ENCODE measurements at regions not wholly inside any gene's neighbourhood (a gene's known extent, or its start where the extent isn't known, plus 50 kb on each side); places are given as distances from the start of the nearest gene placed in this dataset.
"Not testable (repeated sequence)": the region's sequence is repeated elsewhere in the genome, so short reads cannot be mapped to it uniquely, and the experiment has no call there.

DNA sequence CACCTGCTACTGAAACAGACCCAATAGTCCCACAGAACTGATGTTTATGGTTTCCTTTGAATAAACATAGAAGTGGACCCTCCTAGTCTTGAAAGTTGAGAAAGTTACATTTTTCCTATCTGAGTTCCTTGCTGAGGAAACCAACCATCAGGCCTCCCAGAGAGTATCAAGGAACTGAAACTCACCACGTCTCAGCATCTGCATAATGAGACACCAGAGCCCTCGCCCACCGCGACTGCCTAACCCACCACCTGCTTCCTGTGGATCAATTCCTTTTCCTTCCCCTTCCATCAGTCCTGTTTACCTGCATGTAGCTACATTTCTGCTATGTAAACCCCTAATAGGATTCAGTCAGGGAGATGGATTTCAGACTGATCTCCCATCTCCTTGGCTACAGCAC, 443.2 kb upstream of the TMEM132C start:
- no peak for DNase-seq

DNA sequence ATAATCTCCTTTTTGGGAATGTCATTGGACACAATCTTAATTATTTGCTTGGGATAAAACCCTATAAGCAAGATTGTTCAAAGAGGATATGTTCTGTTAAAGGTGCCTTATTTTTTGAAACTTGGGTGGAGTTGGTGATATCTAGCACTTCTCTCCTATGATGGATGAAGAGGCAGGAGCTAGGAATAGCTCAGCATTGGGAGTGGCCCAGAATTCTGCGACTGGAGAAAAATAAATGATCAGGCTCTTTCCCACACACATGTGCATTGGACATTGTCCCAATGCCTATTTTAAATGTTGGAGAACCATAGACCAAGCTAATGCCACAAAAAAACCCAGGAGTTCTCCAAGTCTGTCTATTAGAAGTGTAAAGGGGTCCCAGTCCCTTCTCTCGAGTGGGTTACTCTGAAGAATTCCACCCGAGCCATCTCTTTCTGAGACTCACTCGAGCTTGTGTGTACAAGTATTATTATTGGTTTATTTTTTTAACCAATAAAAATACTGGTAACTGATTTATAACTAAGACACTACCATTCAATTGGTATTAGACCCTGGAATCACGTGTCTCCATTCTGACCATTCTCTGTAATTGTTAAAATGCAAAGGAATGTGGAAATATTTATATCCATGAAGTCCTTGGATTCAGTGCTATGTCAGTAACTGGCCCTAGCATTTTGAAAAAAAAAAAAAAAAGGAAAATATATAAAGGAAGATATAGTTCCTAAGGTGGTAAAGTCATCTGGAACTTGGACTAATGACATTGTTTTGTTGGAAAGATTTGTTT, 437.5 kb upstream of the TMEM132C start:
- no peak for DNase-seq

DNA sequence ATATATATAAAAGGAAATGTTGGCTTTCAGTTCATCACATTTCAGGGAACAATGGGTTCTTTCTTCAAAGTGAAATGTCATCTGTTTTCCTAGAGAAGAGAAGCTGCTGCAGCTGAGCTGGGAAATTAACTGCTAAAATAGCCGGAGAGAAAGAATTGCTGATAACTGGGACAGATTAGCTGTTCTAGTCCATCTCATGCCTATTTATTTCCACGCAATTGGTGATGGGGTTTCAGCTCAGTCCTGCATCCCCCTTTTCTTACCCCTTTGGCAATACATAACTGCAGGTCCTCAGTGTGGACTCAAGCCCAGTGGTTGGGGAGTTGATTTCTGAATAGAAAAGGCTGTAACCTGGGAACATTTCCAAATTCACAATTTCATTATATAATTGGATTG, 436.9 kb upstream of the TMEM132C start:
- DNase-seq: no peak

DNA sequence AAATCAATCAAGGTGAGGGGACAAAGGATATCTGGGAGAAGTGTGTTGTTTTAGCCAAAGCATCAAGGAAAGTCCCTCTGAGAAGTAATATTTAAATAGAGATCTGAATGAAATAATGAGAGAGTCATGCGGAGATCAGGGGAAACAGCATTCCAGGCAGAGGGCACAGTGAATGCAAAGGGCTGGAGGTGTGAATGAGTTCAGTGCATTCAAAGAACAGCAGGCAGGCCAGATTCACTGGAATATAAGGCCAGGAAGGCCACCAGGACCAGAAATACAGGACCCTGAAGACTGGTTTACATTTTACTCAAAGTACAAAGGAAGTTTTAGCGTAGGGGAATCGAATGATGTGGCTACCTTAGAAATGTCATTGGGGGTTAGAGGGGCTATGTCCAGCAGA, 436.2 kb upstream of the TMEM132C start:
- no peak for DNase-seq

DNA sequence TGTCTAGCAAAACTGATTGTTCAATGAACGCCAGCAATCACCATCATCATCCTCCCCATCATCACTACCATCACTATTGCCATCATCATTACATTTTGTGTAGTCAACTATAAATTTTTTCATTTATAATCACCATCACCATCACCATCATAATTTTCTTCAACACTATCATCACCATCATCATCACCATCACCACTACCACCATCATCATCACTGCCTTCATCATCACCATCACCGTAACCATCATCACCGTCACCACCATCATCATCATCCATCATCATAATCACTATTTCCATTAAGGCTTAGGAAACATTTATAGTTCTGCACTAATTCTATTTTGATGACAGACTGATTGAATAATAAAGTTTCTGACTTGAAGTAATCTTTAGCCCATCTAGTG, 434.8 kb upstream of the TMEM132C start:
- DNase-seq: no peak

DNA sequence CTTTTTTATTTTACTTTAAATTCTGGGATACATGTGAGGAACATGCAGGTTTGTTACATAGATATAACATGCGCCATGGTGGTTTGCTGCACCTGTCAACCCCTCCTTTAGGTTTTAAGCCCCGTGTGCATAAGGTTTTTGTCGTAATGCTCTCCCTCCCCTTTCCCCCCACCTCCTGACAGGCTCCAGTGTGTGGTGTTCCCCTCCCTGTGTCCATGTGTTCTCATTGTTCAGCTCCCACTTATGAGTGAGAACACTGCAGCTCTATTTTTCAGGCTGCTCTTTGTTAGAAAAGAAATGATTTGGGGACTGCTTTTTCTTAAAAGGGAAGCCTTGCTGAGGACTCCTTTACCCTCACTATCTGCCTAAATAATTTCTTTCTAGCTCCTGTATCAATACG, 430.2 kb upstream of the TMEM132C start:
- not testable (repeated sequence) for DNase-seq

DNA sequence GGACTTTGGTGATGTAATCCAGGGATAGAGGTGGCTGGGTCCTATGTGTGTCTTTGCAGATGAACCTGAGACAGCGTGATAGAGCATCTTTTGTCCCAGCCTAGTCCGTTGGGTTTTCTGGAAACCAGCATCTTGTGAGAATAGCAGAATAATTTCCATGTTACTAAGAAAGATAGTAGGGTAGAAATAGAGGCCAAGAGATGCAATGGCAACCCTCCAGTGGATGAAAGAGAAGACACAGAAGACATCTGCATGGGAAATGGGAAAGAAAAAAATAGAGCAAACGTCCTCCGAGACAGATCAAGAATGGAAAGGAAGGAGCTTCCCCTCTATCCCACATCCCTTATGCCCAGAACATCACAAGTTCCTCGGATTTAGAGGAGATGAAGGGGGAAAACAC, 409.3 kb upstream of the TMEM132C start:
- no peak for DNase-seq

DNA sequence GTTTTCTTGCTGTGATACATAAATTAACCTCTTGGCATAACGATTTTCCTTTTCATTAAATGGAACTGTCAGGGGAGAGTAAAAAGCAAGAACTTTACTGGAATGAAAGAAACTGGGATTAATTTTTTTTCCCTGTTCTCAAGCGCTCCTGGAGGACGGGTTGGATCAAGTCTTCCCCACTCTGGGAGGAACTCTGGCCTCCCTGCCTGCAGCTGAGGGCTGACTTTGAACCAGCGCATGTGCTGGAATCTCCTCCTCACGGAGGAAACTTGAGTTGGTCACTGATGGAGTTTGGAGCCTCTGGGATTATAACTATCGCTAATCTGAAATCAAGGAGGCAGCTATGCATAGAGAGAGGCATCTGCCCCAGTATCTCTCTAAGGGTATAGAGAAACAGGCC, 406.4 kb upstream of the TMEM132C start:
- DNase-seq: no peak

DNA sequence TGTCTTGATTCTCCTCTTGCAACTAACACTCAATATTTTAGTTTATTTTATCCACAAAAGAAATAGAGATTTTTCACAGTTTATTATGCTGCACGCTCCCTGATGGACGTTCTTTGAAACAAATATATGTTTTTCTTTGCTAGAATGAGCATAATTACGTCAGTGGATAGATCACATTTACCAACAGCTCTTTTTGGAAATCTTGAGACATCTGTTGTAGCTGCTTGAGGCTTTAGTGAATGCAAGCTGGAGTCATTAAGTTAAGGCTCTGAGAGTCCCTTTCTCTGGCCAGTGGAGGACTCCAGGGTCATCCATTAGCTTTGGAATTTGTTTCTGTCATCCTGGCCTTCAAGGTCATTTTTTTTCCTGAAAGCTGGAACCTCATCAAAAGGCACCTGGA, 405.6 kb upstream of the TMEM132C start:
- DNase-seq: no peak

DNA sequence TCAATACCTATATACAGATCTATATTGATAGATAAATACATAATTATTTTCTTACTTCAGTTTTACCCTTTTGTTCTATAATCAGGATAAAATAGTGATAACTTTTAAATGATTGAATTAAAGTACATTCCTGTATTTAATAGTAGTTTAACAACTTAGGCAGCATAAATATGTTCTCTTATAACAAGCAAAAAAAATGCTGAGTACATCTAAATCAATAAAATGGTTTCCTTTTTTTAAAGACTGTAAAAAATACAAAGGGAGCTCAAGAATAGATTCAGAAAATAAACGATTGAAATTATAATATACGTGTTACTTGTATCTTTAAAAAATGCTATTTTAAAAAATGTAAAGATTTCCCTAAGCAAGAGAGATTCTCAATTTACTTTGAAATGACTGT, 393.7 kb upstream of the TMEM132C start:
- DNase-seq: no peak

DNA sequence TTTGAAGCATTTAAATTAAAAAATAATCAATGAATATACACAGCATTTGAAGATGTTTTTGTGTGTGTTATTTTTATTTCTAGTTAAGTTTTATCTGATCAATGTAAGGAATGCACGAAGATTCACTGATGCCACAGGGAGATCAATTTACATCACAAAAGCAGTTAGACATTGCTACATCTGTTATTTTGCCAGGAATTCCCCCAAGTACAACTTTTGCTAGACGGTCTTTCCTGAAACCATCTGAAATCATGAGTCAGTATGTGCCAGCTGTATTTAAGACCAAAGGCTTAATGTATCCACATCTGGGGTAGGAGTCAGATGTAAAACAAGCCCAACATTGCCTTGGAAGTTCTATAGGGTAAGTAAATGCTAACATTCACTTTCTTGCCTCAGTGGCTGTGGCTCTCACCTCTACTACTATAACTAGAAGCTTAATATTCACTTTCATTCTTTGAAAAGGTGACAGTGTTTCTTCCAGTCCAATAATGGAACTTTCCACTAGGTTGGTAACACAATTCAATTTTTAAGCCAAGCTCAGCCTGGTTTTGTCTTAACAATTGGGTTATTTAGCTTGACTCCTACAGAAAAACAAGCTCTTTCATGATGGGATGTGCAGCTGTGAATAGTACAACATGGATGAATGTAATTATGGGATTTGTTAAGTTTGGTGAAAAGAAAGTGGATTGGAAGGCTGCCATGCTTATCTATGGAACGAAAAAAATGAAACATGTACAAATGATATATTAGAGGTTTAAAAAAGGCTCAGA, 385.4 kb upstream of the TMEM132C start:
- no peak for DNase-seq

DNA sequence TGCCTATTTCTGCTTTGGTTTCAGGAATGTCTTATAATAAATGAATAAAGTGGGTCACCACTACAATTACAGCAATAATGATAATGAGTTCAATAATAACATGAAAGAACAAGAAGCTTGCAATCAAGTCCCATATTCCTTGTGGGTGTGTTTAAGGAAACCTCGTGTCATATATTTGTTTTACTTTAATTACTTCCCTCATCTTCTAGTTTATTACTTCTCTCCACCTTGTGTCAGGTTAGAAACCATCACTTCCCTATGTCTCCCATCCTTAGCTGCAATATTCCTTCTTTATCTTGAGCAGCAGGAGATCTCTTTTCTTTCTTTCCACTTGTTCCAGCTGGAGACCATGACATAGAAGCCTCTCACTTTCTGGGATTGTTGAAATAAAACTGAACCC, 384.0 kb upstream of the TMEM132C start:
- DNase-seq: no peak

DNA sequence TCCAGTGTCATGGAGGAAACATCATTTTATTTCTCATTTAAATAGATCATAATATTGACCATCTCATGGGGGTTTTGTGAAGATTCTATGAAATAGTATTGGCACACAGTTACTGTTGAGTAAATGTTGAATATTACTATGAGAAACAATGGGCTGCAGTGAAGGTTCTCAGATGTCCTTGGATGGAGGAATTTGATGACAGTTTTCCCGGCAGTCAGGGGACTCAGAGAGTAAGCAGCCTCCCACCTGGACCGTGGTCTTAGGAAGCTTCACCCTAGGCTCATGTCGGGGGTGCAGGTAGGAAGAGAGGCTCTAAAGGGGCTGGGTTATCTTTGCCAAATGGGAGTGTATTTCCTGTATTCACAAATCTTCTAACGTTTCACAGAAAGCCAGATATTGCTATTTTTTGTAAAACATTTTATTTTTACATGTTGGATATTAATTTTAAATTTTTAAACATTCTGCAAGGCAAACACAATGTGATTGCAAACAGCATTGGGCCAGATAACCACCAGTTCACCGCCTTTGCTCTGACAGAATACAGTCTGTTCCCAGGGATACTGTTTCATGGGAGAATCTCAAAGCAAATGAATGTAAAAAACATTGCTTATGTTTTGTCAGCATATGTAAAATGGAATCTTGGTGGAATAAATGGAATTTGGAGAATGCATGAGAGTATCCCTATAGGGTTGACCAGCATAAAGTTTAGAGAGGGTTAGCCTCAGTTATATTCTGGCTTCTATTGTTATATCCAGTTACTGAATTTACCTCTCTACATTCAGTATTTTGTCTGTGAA, 380.8 kb upstream of the TMEM132C start:
- DNase-seq: no peak

DNA sequence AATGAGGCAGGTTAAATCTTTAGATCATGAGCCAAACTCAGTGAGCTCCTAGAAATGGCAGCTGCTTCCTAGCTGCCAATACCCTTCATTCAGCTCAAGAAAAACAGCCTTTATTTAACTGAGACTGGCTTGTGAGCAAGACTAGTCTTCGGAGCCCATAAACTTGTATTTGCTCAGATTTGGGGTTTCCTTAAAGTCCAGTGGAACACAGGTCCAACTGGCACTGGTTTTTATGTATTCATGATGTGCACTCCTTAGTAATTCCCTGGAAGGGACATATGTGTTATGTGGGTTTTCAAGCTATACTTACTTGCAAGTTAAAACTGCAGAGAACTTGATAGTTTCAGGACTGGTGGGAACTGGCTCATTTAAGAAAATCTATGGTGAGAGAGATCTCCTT, 380.1 kb upstream of the TMEM132C start:
- no peak for DNase-seq

DNA sequence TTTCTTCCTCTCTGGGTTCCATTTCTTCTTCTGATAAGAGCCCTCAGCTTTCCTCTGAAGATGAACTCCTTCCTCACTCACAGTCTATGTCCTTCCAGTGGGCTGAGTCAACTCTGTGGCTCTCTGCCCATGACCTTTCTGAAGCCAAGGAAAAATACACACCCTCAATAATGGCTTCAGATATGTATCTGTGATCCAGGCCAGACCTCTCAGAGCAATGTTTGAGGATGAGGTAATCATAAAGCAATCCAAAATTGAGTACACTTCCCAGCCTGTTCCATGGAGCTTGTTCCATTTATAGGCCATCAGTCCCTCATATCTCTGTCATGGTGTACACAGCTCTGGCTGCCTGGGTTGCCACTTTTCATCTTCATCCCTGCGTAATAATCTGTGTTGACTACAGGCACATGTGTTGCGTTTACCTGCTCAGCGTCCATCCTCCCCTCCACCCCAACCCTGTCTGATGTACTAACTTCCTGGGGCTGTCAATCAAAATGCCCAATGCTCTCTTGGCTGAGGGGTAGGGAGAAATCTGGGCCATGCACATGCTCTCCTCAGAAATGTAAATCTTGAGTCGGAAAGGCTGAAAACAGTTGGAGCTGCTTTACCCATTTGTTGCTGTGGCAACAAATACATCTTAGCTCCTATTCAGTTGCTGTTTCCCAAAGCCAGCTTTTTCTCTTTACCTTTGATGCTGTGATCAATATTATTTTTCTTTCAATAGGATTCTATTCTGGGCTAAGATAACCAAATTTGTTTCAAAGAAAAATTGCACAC, 377.8 kb upstream of the TMEM132C start:
- DNase-seq: no peak

DNA sequence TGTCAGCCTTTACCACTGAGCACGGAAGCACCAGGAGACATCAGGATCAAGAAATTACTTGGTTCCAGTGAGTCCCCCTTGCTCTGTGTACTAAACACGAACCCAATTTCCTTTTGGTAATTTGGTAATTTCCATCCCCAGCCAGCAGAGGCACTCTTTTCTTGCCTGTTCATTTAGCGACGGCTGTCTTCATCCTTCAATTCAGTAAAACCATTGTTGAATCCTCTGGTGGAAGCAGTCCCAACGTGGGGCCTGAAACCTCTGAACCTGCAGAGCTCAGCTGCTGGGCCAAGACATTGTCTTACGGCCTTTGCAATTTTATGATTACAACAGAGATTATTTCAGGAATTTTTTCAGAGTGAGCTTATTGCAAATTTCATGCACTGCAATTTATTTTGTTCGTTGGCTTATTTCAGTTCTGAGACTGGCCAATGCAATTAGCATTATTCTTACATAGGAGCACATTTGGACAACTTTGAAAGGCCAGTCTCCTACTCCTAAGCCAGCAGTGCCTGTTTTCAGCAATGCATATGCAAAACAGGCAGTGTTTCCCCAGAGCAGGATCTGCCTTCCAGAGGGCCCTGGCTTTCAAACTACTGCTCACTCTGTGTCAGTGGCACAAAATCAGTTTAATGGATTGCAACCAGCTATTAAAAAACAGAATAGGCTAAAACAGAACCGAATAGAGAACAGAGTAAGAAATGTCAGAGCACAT, 372.9 kb upstream of the TMEM132C start:
- no peak for DNase-seq

DNA sequence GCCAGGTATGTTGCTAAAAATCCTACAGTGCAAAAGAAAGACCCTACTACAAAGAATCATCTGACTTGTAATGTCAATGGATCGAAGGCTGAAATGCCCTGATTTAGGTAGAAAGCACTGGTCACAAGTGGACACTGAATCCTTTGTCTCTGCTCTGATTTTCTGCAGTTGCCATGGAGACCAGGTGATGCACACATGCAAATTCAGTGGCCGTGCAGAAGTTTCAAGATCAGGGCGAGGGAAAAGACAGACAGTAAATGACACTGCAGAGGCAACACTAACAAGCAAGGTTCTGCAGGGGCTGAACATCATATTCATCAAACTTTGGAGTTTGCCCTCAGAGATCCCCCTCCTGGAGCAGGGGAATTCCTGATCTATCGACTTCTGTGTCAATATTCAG, 370.3 kb upstream of the TMEM132C start:
- DNase-seq: no peak

DNA sequence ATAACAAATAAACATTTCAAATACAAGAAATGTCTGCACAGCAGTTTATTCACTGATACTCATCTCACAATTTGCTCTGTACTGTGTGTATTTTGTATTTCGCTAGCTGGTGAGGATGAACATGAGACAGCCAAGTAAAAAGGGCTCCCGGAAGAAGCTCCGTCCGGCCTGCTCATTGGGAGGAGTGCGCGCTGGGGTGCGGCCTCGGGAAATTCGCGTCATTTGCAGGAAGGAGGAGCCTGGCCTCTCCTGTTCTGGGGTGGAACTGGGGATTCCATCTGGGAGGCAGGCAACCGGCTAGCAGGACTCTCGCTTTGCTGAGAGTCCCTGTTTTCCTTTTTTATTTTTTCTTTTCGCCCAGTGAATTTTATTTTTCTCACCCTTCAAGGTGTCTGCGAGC, 368.4 kb upstream of the TMEM132C start:
- DNase-seq: no peak

DNA sequence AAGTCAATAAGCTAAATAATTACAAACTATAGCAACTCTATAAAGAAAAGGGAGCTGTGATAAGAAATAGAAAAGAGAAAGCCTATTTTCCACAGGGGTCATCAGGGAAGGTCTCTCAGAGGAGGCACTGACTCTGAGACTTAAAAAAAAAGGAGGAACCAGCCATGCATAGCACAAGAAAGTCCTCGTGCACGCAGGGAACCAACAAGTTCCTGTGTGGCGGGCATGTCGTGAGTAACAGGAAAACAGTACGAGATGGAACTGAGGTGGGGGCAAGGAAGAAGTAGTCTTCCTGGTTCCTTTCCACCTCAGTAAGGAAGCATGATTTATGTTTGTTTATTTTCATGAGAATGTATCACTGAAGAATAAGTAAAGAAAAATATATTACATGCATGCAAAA, 367.0 kb upstream of the TMEM132C start:
- no peak for DNase-seq

DNA sequence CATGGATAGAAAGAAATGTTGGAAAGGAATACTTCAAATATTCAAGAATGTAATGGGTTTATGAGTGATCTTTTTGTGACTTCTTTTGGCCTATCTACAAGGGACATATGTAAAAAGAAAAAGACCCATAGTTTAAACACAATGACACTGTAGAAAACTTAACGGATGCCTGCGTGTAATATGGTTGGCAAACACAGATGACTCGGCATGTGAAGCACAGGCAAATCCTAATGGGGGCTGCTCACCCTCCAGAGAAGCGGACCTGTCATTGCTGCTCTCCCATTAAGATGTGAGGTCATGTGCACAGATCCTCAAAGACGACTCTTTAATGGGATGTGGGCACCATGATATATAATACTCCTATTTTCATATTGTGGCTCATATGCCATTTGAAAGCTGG, 366.6 kb upstream of the TMEM132C start:
- no peak for DNase-seq

DNA sequence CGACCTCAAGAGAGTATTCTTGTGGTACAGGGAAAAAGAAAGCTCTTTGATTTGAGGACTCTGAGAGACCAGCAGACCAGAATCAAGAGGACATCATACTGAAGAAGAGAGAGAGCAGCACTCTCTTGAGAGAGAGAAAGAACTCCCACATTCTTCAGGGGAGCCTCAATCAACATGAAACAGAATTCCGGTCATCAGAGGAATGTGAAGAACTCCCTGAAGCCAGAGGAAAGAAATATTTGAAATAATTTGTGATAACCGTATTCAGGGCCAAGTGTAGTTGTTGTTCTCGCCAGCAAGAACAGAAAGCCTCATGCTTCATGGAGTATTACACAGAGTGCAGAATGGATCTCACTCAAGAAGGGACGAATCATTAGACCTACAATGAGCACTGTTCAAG, 363.8 kb upstream of the TMEM132C start:
- DNase-seq: no peak

DNA sequence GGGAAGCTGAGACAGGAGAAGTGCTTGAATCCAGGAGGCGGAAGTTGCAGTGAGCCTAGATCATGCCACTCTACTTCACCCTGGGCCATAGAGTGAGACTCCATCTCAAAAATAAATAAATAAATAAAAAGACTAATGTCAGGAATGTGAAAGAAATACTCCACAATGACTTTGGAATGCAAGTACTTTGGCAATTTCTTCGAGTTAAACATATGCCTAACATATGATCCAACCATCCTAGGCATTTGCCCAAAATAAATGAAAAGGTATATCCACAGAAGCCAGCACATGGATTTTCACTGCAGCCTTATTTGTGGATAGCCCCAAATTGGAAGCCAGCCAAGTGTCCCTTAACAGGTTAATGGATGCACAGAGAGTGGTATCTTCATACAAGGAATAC, 357.9 kb upstream of the TMEM132C start:
- no peak for DNase-seq

Measured in activated CD4-positive, alpha-beta T cell treated with anti-CD3 and anti-CD28 coated beads for 48 hours (primary cell).